Tibial artery (tissue), 4 donors: ENCODE measurements at regions not wholly inside any gene's neighbourhood (a gene's known extent, or its start where the extent isn't known, plus 50 kb on each side); places are given as distances from the start of the nearest gene placed in this dataset.

Experiments
- DNase-seq, 2 donors: peaks; one replicate each; pipeline ENCODE4 v3.0.0-alpha.2; 2019
- H3K27ac ChIP-seq, 2 donors: fragments of 200-600 bp; sonication (generic) in 1 of 2; 1 replicate in 1 of 2; 2 replicates in 1 of 2; pipeline ENCODE4 v1.5.1; 2018 to 2019; ENCODE audit warnings: mild to moderate bottlenecking in 1 of 2
- H3K27me3 ChIP-seq, 2 donors: fragments of 200-600 bp; sonication (generic) in 1 of 2; one replicate each; pipeline versions ENCODE4 v1.5.1 to v1.6.0; 2016 to 2019
- H3K36me3 ChIP-seq, 3 donors: fragments of 200-600 bp; sonication (generic) in 2 of 3; one replicate each; pipeline ENCODE4 v1.5.1; 2016 to 2019; ENCODE audit warnings: mild to moderate bottlenecking in 2 of 3
- H3K4me1 ChIP-seq, 4 donors: fragments of 200-600 bp; sonication (generic) in 2 of 4; 1 replicate in 3 of 4; 2 replicates in 1 of 4; pipeline ENCODE4 v1.5.1; 2016 to 2019
- H3K4me3 ChIP-seq, 2 donors: fragments of 200-600 bp; sonication (generic) in 1 of 2; 1 replicate in 1 of 2; 2 replicates in 1 of 2; pipeline ENCODE4 v1.5.1; 2018 to 2019; ENCODE audit warnings: mild to moderate bottlenecking in 2 of 2
- H3K9me3 ChIP-seq, 3 donors: fragments of 200-600 bp; sonication (generic) in 1 of 3; one replicate each; pipeline ENCODE4 v1.5.1; 2016 to 2019
- intact Hi-C: fragments of 100-400 bp; cut with DNase I; formaldehyde crosslinking; loops from one replicate; pipeline ENCODE4 v1.15.0; 2023; ENCODE audit warnings: low total_unique reads
- TF ChIP-seq, protein P1 (sequence below), 2 experiments: fragments of 200-600 bp in 1 of 2; fragments of 450-650 bp in 1 of 2; IDR thresholded peaks; one replicate each; pipeline ENCODE4 v1.5.1; 2017 to 2019; ENCODE audit warnings: antibody characterized with exemption in 2 of 2, mild to moderate bottlenecking in 1 of 2, moderate library complexity in 1 of 2

GRCh38 chr2:9127316-9127715 is 79.3 kb upstream of the ASAP2 start:
- intact Hi-C loops: no loop called here
- H3K4me3 ChIP-seq: no peak overlapping the region
- TF ChIP-seq, protein P1, sequence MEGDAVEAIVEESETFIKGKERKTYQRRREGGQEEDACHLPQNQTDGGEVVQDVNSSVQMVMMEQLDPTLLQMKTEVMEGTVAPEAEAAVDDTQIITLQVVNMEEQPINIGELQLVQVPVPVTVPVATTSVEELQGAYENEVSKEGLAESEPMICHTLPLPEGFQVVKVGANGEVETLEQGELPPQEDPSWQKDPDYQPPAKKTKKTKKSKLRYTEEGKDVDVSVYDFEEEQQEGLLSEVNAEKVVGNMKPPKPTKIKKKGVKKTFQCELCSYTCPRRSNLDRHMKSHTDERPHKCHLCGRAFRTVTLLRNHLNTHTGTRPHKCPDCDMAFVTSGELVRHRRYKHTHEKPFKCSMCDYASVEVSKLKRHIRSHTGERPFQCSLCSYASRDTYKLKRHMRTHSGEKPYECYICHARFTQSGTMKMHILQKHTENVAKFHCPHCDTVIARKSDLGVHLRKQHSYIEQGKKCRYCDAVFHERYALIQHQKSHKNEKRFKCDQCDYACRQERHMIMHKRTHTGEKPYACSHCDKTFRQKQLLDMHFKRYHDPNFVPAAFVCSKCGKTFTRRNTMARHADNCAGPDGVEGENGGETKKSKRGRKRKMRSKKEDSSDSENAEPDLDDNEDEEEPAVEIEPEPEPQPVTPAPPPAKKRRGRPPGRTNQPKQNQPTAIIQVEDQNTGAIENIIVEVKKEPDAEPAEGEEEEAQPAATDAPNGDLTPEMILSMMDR (IDR thresholded peaks at IDR 0.05): no peak
- H3K27ac ChIP-seq: no peak overlapping the region
- peak in 1 of 2 donors; percentile 49 for DNase-seq
- no peaks in the 10 kb centered on the region for H3K36me3 ChIP-seq
- no peaks in the 10 kb centered on the region for H3K4me1 ChIP-seq
- H3K27me3 ChIP-seq: no peaks in the 10 kb centered on the region
- H3K9me3 ChIP-seq: peaks cover 0 to 5% (median 0%) of the 10 kb centered on the region in 3 donors

DNA sequence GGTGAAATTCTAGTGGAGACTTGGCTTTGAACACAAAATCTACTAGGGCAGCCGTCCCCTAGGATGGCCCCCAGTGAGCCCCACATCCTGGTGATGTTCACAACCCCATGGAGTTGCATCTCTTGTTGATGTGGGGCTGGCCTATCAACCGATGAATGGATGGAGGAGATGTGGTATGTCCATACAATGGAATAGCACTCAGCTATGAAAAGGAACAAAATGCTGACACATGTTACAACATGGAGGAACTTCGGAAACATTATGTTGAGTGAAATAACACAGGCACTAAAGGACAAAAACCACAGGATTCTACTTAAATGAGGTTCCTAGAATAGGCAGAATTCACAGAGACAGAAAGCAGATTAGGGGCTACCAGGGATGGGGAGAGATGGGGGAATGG is 80.1 kb upstream of the ASAP2 start:
- Histone ChIP-seq H3K36me3 (no peaks in the 10 kb centered on the region), H3K27me3 (no peaks in the 10 kb centered on the region), H3K4me1 (no peaks in the 10 kb centered on the region), H3K4me3 (no peak overlapping the region), H3K9me3 (peaks cover 0 to 5% (median 0%) of the 10 kb centered on the region in 3 donors), H3K27ac (no peak overlapping the region)
- DNase-seq: no peak
- intact Hi-C loops: no loop called here
- TF ChIP-seq, protein P1 (IDR thresholded peaks at IDR 0.05): no peak

GRCh38 chr2:9124231-9124741 is 82.3 kb upstream of the ASAP2 start:
- DNase-seq: no peak
- H3K27ac ChIP-seq: no peak overlapping the region
- TF ChIP-seq, protein P1 (IDR thresholded peaks at IDR 0.05): no peak
- H3K36me3 ChIP-seq: no peaks in the 10 kb centered on the region
- intact Hi-C loops: no loop called here
- H3K27me3 ChIP-seq: no peaks in the 10 kb centered on the region
- no peak overlapping the region for H3K4me3 ChIP-seq
- H3K9me3 ChIP-seq: peaks cover 0 to 5% (median 0%) of the 10 kb centered on the region in 3 donors
- H3K4me1 ChIP-seq: no peaks in the 10 kb centered on the region

GRCh38 chr2:9123069-9123468 is 83.5 kb upstream of the ASAP2 start:
- no peak for DNase-seq
- H3K9me3 ChIP-seq: peaks cover 0 to 5% (median 0%) of the 10 kb centered on the region in 3 donors
- H3K36me3 ChIP-seq: no peaks in the 10 kb centered on the region
- no peak overlapping the region for H3K27ac ChIP-seq
- H3K4me3 ChIP-seq: no peak overlapping the region
- no peaks in the 10 kb centered on the region for H3K27me3 ChIP-seq
- H3K4me1 ChIP-seq: no peaks in the 10 kb centered on the region
- intact Hi-C loops: no loop called here
- TF ChIP-seq, protein P1 (IDR thresholded peaks at IDR 0.05): no peak

GRCh38 chr2:9122367-9122766 is 84.2 kb upstream of the ASAP2 start:
- Histone ChIP-seq H3K36me3 (no peaks in the 10 kb centered on the region), H3K27ac (no peak overlapping the region), H3K9me3 (peaks cover 0 to 5% (median 0%) of the 10 kb centered on the region in 3 donors), H3K27me3 (no peaks in the 10 kb centered on the region), H3K4me1 (no peaks in the 10 kb centered on the region), H3K4me3 (no peak overlapping the region)
- TF ChIP-seq, protein P1 (IDR thresholded peaks at IDR 0.05): no peak
- no peak for DNase-seq
- intact Hi-C loops: no loop called here
